ENCODE measurements at regions not wholly inside any gene's neighbourhood (a gene's known extent, or its start where the extent isn't known, plus 50 kb on each side); places are given as distances from the start of the nearest gene placed in this dataset.

DNA sequence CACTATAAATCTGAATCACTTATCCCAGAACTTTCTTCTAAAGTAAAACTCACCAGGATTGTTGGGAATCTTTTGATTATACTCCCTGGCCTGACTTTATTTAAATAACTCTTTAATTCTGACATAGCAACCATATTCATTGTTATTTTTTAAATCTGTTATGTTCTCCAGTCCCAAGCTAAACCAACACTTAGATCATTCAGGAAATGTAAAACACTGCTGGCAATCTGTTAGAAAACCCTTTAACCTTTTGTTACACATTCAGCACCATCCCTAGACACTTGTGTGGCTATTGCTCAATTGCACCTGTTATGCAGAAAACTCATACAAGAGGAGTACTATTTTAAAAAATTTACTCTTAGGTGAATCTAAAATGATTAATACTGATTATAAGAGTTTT is 101.8 kb upstream of the NHSL1 start:
- in situ Hi-C loops (cut with HindIII; ENCODE audit: low sequenced_read_pairs), result no loop called here
- DNase-seq (ENCODE audit: low spot score), result no peak

GRCh38 chr6:138605958-138606357 is 106.7 kb upstream of the NHSL1 start:
- DNase-seq (ENCODE audit: low spot score), result no peak
- in situ Hi-C loops (cut with HindIII; ENCODE audit: low sequenced_read_pairs), result no loop called here

GRCh38 chr6:138607478-138608433 is 108.5 kb upstream of the NHSL1 start:
- DNase-seq (ENCODE audit: low spot score), result no peak
- in situ Hi-C loops (cut with HindIII; ENCODE audit: low sequenced_read_pairs), result no loop called here

GRCh38 chr6:138608896-138609295 is 109.6 kb upstream of the NHSL1 start:
- no peak for DNase-seq (ENCODE audit: low spot score)
- in situ Hi-C loops (cut with HindIII; ENCODE audit: low sequenced_read_pairs), result no loop called here

GRCh38 chr6:138609801-138610430 is 110.6 kb upstream of the NHSL1 start:
- DNase-seq (ENCODE audit: low spot score), result no peak
- in situ Hi-C loops (cut with HindIII; ENCODE audit: low sequenced_read_pairs), result no loop called here

- no peak for DNase-seq (ENCODE audit: low spot score)
- in situ Hi-C loops (cut with HindIII; ENCODE audit: low sequenced_read_pairs), result no loop called here
These were observed 111.5 kb upstream of the NHSL1 start for GRCh38 chr6:138610816-138611215.

DNA sequence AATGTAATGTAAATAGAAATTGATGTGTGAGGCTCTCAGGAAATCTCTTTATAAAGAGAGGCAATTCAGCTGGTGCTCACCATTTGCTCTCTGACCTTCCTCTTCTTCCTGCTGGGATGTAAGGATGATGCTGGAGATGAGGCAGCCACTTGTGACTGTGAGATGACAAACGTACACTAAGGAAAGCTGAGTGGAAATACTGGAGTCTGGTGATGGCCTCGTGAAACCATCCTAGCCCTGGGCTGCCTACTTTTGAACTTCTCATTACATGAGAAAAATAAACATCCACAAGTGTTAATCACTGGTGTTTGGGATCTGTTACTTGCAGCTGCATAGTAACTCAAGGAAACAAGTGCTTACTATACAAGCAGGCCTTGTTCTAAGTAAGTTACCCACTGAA is 114.9 kb upstream of the NHSL1 start:
- in situ Hi-C loops (cut with HindIII; ENCODE audit: low sequenced_read_pairs), result no loop called here
- DNase-seq (ENCODE audit: low spot score), result no peak

- no peak for DNase-seq (ENCODE audit: low spot score)
- in situ Hi-C loops (cut with HindIII; ENCODE audit: low sequenced_read_pairs), result no loop called here
These were observed 118.9 kb upstream of the NHSL1 start for GRCh38 chr6:138618168-138618567.

DNA sequence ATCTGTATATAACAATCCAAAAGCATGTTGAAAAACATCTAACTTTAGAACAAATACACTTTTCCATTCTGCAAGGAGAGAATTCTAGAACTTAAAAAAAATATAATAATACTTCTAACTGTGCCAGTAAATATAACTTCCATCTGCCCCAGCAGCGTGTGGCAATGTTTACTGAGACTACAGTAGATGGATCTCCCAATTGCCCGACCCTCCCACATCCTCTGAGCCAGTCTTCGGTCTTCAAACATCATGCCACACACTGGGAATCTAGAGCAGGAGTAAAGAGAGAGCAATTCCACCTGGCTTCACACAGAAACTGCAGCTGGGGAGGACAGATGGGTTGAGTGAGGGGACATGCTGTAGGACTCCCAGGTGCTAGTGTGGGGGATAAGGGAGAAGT is 121.3 kb upstream of the NHSL1 start:
- in situ Hi-C loops (cut with HindIII; ENCODE audit: low sequenced_read_pairs), result no loop called here

GRCh38 chr6:138622967-138623366 is 123.7 kb upstream of the NHSL1 start:
- in situ Hi-C loops (cut with HindIII; ENCODE audit: low sequenced_read_pairs), result no loop called here
- no peak for DNase-seq (ENCODE audit: low spot score)

More for the DNA sequence above, 121.3 kb upstream of the NHSL1 start:
- DNase-seq (ENCODE audit: low spot score), result no peak

- DNase-seq (ENCODE audit: low spot score), result no peak
- in situ Hi-C loops (cut with HindIII; ENCODE audit: low sequenced_read_pairs), result no loop called here
These were observed 132.3 kb upstream of the NHSL1 start for GRCh38 chr6:138631566-138631965.

- in situ Hi-C loops (cut with HindIII; ENCODE audit: low sequenced_read_pairs), result no loop called here
- no peak for DNase-seq (ENCODE audit: low spot score)
These were observed 135.7 kb upstream of the CCDC28A start for GRCh38 chr6:138637822-138638221.

DNA sequence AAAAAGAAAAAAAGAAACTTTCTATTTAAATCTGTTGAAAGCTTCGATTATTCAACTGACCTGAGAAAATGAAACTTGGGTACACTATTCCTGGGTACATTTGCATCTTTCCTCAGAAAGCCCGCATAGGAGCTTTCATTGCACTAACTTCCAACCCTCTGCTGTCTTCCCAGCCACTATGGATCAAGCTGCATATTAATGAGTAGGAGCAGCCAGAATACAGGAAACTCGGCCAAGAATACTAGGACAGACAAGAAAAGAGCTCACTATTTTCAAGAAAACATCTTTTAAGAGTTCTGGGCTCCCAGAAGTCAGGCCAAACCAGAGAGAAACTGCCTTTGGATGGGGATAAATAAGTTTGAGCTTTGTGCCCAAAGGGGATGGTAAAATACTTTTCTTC is 135.0 kb upstream of the CCDC28A start:
- in situ Hi-C loops (cut with HindIII; ENCODE audit: low sequenced_read_pairs), result no loop called here
- peak; percentile 23 for DNase-seq (ENCODE audit: low spot score)

GRCh38 chr6:138640028-138640427 is 133.5 kb upstream of the CCDC28A start:
- in situ Hi-C loops (cut with HindIII; ENCODE audit: low sequenced_read_pairs), result no loop called here
- no peak for DNase-seq (ENCODE audit: low spot score)

DNA sequence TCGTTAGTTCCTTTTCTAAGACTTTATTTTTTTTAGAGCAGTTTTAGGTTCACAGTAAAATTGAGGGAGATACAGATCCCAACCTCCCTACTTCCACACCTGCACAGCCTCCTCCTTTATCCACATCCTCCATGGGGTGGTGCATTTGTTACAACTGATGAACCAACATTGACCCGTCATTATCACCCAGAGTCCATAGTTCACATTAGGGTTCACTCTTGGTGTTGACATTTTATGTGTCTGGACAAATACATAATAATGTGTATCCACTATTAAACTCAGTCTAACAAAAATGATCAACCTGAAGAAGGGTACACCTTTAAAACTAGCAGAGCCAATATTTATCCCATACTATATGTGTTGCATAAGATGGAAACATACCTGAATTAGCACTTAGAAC is 130.4 kb upstream of the CCDC28A start:
- in situ Hi-C loops (cut with HindIII; ENCODE audit: low sequenced_read_pairs), result no loop called here
- DNase-seq (ENCODE audit: low spot score), result no peak

GRCh38 chr6:138645976-138646640 is 127.5 kb upstream of the CCDC28A start:
- in situ Hi-C loops (cut with HindIII; ENCODE audit: low sequenced_read_pairs), result no loop called here
- DNase-seq (ENCODE audit: low spot score), result no peak

DNA sequence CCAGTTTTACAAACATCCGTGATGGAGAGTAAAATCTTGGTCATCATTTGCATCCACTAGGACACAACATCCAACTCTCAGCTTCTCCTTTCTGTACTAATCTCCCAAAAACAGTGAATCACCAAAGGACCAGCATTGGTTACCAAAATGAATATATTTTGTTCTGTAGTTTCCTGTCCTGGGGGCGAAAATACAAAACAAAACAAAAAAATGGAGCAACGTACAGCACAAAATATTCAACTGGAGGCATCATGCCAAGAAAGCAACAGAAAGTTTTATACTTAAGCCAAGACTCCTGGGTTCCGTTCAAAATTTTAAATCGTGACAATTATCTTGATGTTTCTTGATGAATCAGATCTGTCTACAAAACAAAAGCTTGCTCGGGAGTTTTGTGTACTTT is 126.6 kb upstream of the CCDC28A start:
- in situ Hi-C loops (cut with HindIII; ENCODE audit: low sequenced_read_pairs), result no loop called here
- peak; percentile 8 for DNase-seq (ENCODE audit: low spot score)

- in situ Hi-C loops (cut with HindIII; ENCODE audit: low sequenced_read_pairs), result no loop called here
- DNase-seq (ENCODE audit: low spot score), result no peak
These were observed 125.4 kb upstream of the CCDC28A start for GRCh38 chr6:138648127-138648526.

DNA sequence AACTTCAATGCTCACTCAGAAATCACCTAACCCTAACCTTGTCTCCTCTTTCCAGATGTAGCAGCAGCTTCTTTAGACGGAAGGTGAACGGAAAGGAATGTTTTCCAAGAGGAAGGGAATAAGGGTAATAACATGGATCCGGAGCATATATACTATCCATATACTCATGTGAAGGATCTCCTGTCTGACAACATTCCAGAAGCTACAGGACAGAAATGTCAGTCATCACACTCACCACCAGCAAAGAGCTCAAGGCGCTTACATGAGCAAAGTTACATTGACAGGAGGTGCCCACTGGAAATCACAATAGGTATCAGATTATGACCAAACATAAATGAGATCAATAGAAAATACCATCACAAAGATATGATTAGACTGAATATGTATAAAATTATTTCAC is 122.1 kb upstream of the CCDC28A start:
- in situ Hi-C loops (cut with HindIII; ENCODE audit: low sequenced_read_pairs), result no loop called here
- DNase-seq (ENCODE audit: low spot score), result no peak

DNA sequence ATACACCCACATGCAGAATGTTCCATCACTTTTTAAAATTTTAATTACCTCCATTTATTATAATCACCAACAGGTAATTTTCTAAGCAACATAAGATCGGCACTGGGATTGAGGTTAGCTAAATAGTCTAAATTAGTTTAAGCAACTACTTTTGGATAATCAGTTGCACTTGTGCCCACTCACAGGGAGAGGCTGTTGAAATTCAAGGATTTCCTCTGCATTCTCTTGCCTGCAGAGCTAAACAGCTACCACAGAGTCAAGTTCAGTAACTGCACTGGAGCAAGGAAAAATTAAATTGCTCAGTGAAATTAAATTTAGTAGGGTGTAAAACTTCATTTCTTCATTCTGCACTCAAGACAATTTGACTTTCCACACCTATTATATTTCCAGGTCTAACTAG is 120.7 kb upstream of the CCDC28A start:
- in situ Hi-C loops (cut with HindIII; ENCODE audit: low sequenced_read_pairs), result no loop called here
- no peak for DNase-seq (ENCODE audit: low spot score)
